HG02623 (cell line): ENCODE measurements at regions not wholly inside any gene's neighbourhood (a gene's known extent, or its start where the extent isn't known, plus 50 kb on each side); places are given as distances from the start of the nearest gene placed in this dataset.
"Not testable (repeated sequence)": the region's sequence is repeated elsewhere in the genome, so short reads cannot be mapped to it uniquely, and the experiment has no call there.

Source experiments
- ATAC-seq: cut with Tn5 transposase; IDR thresholded peaks from one replicate; pipeline ENCODE4 v1.9.1; 2021; ENCODE audit warnings: moderate library complexity; ENCODE audit not compliant: unreplicated experiment

DNA sequence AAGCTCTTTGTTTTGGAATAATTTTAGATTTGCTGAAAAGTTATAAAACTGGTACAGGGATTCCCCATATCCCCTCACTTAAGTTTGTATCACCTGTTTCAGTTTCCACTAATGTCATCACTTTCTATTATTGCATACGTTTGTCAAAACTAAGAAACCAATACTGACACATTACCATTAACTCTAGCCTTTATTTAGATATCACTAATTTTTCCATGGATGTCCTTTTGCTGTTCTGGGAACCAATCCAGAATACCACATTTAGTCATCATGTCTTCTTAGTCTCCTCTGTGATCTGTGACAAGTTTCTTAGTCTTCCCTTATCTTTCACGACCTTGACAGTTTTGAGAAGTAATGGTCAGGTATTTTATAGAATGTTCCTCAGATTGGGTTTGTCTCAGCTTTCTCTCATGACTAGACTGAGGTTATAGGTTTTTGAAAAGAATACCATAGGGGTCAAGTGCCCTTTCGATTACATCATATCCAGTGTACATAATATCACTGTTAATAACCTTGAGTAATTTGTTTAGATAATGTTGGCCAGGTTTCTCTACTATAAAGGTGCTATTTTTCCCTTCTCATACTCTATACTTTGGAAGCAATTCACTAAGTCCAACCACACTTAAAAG is 51.9 kb upstream of the NMUR2 start:
- ATAC-seq, result peak; percentile 52

DNA sequence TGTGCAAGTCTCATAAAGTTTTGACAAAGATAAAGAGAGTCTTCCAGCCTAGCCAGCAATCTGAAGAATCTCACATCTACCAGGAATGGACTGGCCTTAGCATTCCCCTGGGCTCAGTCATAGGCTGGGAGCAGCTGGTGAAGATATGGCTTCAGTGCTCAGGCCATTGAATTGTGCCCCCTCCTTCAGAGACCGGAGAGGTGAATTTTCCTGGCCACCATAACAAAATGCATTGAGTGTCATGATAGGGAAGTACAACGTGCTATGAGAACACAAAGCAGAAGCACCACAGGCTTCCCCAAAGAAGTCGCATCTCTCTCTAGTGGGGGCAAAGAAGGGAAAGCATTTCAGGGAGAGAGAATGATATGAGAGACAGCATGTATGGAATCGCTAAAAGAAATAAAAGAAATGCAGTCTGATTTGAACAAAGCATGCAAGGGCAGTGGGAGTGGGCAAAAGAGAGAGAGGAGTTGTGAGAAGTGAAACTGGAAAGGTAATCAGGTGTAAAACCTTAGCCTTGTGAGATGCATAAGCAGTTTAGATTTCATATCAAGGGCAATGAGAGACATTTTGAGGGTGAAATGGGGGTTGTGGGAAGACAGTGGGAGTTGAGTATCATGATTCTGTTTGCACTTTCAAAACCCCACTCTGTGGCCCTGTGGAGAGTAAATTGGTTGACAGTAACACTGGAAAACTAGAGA is 57.1 kb upstream of the NMUR2 start:
- ATAC-seq, result peak; percentile 79

DNA sequence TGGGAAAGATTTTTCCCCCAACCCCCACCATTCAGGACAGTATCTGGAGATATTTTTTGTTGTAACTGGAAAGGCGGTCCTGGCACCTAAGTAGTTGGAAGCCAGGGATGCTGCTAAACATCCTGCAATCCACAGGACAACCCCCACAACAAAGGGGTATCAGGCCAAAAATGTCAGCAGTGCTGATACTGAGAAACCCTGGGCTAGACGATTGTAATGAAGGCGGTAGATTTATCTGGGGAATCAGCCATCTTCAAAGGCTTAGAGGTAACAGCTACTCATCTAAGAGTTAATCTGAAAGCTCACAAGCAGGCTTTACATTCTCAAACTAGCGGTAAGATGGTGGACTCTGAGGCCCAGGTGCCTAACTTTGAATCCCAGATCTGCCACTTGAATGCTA is 59.0 kb upstream of the NMUR2 start:
- no peak for ATAC-seq

- no peak for ATAC-seq
These were observed 60.1 kb upstream of the NMUR2 start for GRCh38 chr5:152465140-152465539.

- ATAC-seq, result no peak
These were observed 61.1 kb upstream of the NMUR2 start for GRCh38 chr5:152466085-152466745.

DNA sequence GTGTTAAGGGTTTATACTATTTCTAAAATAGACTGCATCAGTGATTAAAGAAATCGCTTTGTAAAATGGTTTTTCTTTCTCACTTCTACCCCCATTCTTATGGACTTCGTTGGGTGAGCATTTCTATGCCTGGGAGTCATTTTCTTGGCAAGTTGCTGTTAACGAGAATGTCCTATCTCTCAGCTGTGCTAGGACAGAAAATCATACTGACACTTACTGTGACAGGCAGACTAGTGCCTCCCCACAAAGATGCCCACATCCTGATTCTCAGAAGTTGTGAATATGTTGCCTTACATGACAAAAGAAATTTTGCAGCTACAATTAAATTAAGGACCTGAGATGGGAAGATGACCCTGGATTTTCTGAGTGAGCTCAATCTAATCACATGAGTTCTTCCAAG is 65.1 kb upstream of the NMUR2 start:
- no peak for ATAC-seq

GRCh38 chr5:152472083-152472482 is 67.0 kb upstream of the NMUR2 start:
- ATAC-seq, result no peak

- ATAC-seq, result no peak
These were observed 69.9 kb upstream of the NMUR2 start for GRCh38 chr5:152474961-152475360.

DNA sequence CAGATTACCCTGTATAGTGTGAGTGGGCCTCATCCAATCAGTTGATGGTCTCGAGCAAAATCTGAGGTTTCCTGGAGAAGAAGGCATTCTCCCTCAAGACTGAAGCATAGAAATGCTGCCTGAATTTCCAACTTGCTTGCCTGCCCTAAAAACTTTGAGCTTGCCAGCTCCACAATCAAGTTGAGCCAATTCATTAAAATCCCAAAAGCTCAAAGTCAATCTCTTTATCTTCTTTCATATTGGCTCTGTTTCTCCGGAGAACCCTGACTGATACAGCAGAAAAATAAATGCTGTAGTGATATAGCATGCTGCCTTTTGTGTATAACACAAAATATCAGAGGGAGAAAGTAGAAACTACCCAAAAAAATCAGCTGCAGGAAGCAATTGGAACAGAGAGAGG is 72.5 kb upstream of the NMUR2 start:
- ATAC-seq, result no peak

DNA sequence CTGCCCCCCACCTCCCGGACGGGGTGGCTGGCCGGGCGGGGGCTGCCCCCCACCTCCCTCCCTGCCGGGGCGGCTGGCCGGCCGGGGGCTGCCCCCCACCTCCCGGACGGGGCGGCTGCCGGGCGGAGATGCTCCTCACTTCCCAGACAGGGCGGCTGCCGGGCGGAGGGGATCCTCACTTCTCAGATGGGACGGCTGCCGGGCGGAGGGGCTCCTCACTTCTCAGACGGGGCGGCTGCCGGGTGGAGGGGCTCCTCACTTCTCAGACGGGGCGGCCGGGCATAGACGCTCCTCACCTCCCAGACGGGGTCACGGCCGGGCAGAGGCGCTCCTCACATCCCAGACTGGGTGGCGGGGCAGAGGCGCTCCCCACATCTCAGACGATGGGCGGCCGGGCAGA is 74.8 kb upstream of the NMUR2 start:
- not testable (repeated sequence) for ATAC-seq

DNA sequence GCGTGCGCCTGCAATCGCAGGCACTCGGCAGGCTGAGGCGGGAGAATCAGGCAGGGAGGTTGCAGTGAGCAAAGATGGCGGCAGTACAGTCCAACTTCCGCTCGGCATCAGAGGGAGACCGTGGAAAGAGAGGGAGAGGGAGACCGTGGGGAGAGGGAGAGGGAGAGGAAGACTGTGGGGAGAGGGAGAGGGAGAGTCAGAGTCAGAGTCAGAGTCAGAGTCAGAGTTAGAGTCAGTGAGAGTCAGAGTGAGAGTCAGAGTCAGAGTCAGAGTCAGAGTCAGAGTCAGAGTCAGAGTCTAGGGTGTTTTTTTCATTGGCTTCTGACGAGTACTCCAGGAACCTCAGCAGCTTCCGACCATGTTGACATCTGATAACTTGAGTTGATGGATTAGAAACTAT is 75.6 kb upstream of the NMUR2 start:
- ATAC-seq, result peak; percentile 99

GRCh38 chr5:152487130-152487529 is 82.1 kb upstream of the NMUR2 start:
- no peak for ATAC-seq

- no peak for ATAC-seq
These were observed 83.8 kb upstream of the NMUR2 start for GRCh38 chr5:152488869-152489268.

- no peak for ATAC-seq
These were observed 94.9 kb upstream of the NMUR2 start for GRCh38 chr5:152499814-152500535.

GRCh38 chr5:152501294-152501693 is 96.2 kb upstream of the NMUR2 start:
- ATAC-seq, result no peak

DNA sequence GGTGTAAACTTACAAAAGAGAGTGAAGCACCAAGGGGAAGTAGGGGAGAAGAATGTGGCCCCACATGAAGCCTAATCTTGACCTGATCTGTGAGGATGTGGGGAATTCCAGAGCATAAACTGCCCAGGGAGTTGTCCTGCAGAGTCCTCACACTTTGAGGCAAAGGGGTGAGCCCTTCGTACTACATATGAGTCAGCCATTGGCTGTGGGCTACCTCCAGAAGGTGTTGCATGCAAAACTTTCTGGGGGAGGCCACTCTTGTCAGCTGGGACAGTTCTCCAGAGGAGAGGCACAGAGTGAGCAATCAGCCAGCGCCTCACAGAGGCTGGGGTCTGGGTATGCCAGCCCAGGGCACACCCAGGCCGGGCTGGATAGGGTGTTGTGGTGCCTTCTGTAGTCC is 98.1 kb upstream of the NMUR2 start:
- no peak for ATAC-seq

GRCh38 chr5:152505442-152506042 is 100.5 kb upstream of the NMUR2 start:
- ATAC-seq, result peak; percentile 78

- no peak for ATAC-seq
These were observed 106.0 kb upstream of the NMUR2 start for GRCh38 chr5:152511120-152511519.

DNA sequence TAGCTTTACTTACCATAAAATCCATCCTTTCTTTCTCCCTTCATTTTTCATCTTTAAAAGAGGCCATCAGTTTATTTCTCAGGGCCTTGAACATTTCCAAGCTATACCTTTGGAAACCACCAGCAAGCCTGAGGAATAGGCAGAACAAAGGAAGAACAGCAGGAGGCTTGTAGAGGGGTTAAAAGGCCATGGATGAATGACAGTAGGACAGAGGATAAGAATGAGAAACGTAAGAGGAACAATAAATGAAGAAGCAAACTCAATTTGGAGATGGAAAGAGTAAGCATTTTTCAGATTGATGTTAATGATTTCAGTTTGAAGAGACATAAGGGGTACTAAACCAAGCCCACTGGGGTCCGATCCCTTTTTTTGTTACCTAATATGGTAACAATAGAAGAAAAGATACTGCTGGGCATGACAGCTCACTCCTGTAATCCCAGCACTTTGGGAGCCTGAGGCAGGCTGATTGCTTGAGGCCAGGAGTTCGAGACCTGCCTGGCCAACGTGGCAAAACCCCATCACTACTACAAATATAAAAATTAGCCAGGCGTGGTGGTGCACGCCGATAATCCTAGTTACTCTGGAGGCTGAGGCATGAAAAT is 106.6 kb upstream of the NMUR2 start:
- ATAC-seq, result no peak

GRCh38 chr5:152514827-152515397 is 109.8 kb upstream of the NMUR2 start:
- ATAC-seq, result no peak

DNA sequence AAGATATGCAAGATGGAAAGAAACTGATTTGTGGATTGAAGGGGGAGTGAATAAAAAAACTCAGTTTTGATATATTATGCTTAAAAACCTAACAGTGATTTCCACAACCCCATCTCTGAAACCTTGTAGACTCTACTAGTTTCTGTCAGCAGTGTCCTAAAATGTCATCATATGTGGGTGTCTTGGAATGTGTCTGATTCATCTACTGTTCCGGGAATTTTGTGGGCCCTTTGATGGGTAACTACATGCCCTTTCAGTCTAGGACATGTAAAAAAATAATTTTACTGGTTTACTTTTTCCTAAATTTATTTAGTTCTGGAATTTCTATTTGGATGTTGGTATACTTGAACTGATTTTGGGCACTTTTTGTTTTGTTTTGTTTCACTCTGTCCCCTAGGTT is 118.9 kb upstream of the NMUR2 start:
- ATAC-seq, result no peak
